ENCODE measurements at regions not wholly inside any gene's neighbourhood (a gene's known extent, or its start where the extent isn't known, plus 50 kb on each side); places are given as distances from the start of the nearest gene placed in this dataset.
A peak's percentile ranks its signal among the peaks of the same experiment; 100 is the strongest.

GRCh38 chr5:74516211-74516636, 124.3 kb downstream of the ENC1 start:
- Histone ChIP-seq H3K27ac (ENCODE audit: extremely low read depth, low read depth, low read length) (no peak overlapping the region), H3K9me3 (ENCODE audit: control insufficient read depth, insufficient read depth, low read depth, low read length) (no peaks in the 10 kb centered on the region), H3K4me1 (ENCODE audit: control insufficient read depth, insufficient read depth, low read length) (peaks cover 6% of the 10 kb centered on the region; the same call in 1 of the 2 replicates), H3K4me3 (ENCODE audit: low read depth, low read length) (no peak overlapping the region), H3K36me3 (ENCODE audit: control insufficient read depth in 2 of 2, insufficient read depth in 1 of 2, low read length in 2 of 2) (no peaks in the 10 kb centered on the region)
- POLR2A ChIA-PET, result interaction anchor here (1.0 kb wide), 1 partner anchor 124 kb away, joined by 4 read pairs; the partner anchor contains the start of gene ENC1
- CTCF ChIA-PET, result interaction anchor here (0.7 kb wide), 1 partner anchor 576 kb away, joined by 3 read pairs; no protein-coding TSS in a partner anchor
- TF ChIP-seq ZIC2 (tag by site-specific recombination; IDR thresholded peaks at IDR 0.05) (peak; percentile 72), FEZF1 (tag by site-specific recombination; IDR thresholded peaks at IDR 0.05) (no peak), SP7 (tag by site-specific recombination; IDR thresholded peaks at IDR 0.05) (peak; percentile 68)

- Histone ChIP-seq H3K4me1 (ENCODE audit: control insufficient read depth, insufficient read depth, low read length) (peaks cover 6% of the 10 kb centered on the region; the same call in 1 of the 2 replicates), H3K9me3 (ENCODE audit: control insufficient read depth, insufficient read depth, low read depth, low read length) (no peaks in the 10 kb centered on the region), H3K36me3 (ENCODE audit: control insufficient read depth in 2 of 2, insufficient read depth in 1 of 2, low read length in 2 of 2) (no peaks in the 10 kb centered on the region), H3K4me3 (ENCODE audit: low read depth, low read length) (no peak overlapping the region), H3K27ac (ENCODE audit: extremely low read depth, low read depth, low read length) (no peak overlapping the region)
- POLR2A ChIA-PET, result no interaction called here
- CTCF ChIA-PET, result no interaction called here
- TF ChIP-seq KLF9 (tag by site-specific recombination; IDR thresholded peaks at IDR 0.05; ENCODE audit: low read depth), result no peak
- TF ChIP-seq CTCF (tag by site-specific recombination; IDR thresholded peaks at IDR 0.05), result no peak
- TF ChIP-seq PRDM6 (tag by site-specific recombination; IDR thresholded peaks at IDR 0.05), result no peak
- no peak for TF ChIP-seq ZNF366 (tag by site-specific recombination; conservative IDR thresholded peaks at IDR 0.05)
- no peak for TF ChIP-seq ZNF433 (tag by site-specific recombination; IDR thresholded peaks at IDR 0.05; ENCODE audit: low read depth)
- TF ChIP-seq ZNF660 (tag by site-specific recombination; IDR thresholded peaks at IDR 0.05), result no peak
- TF ChIP-seq ZNF548 (tag by site-specific recombination; IDR thresholded peaks at IDR 0.05), result no peak
- TF ChIP-seq EGR2 (tag by site-specific recombination; IDR thresholded peaks at IDR 0.05; ENCODE audit: low read depth), result no peak
- TF ChIP-seq, protein P1, sequence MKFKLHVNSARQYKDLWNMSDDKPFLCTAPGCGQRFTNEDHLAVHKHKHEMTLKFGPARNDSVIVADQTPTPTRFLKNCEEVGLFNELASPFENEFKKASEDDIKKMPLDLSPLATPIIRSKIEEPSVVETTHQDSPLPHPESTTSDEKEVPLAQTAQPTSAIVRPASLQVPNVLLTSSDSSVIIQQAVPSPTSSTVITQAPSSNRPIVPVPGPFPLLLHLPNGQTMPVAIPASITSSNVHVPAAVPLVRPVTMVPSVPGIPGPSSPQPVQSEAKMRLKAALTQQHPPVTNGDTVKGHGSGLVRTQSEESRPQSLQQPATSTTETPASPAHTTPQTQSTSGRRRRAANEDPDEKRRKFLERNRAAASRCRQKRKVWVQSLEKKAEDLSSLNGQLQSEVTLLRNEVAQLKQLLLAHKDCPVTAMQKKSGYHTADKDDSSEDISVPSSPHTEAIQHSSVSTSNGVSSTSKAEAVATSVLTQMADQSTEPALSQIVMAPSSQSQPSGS (tag by site-specific recombination; IDR thresholded peaks at IDR 0.05; ENCODE audit: low read depth), result no peak
- TF ChIP-seq ZNF37A (tag by site-specific recombination; IDR thresholded peaks at IDR 0.05), result no peak
- no peak for TF ChIP-seq ZNF776 (tag by site-specific recombination; IDR thresholded peaks at IDR 0.05; ENCODE audit: borderline replicate concordance)
- TF ChIP-seq ZXDB (tag by site-specific recombination; IDR thresholded peaks at IDR 0.05), result no peak
- TF ChIP-seq ZNF561 (tag by site-specific recombination; IDR thresholded peaks at IDR 0.05; ENCODE audit: borderline replicate concordance), result no peak
- TF ChIP-seq ZSCAN4 (tag by site-specific recombination; IDR thresholded peaks at IDR 0.05), result no peak
- TF ChIP-seq, protein P2, sequence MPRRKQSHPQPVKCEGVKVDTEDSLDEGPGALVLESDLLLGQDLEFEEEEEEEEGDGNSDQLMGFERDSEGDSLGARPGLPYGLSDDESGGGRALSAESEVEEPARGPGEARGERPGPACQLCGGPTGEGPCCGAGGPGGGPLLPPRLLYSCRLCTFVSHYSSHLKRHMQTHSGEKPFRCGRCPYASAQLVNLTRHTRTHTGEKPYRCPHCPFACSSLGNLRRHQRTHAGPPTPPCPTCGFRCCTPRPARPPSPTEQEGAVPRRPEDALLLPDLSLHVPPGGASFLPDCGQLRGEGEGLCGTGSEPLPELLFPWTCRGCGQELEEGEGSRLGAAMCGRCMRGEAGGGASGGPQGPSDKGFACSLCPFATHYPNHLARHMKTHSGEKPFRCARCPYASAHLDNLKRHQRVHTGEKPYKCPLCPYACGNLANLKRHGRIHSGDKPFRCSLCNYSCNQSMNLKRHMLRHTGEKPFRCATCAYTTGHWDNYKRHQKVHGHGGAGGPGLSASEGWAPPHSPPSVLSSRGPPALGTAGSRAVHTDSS (tag by site-specific recombination; IDR thresholded peaks at IDR 0.05), result no peak
Observed at GRCh38 chr5:74514888-74515551, 125.5 kb downstream of the ENC1 start.

Measured in HEK293 (cell line).